NCI-H1417 treated with DMSO at 0.1 percent for 48 hours (cell line): ENCODE measurements at regions not wholly inside any gene's neighbourhood (a gene's known extent, or its start where the extent isn't known, plus 50 kb on each side); places are given as distances from the start of the nearest gene placed in this dataset.

ENCODE experiments used
- DNase-seq: peaks from one replicate; lab custom pipeline; 2025; lab: John Stamatoyannopoulos, UW

- DNase-seq = no peak
Measured at GRCh38 chr21:41671212-41671762, 95.6 kb downstream of the RIPK4 start.

DNA sequence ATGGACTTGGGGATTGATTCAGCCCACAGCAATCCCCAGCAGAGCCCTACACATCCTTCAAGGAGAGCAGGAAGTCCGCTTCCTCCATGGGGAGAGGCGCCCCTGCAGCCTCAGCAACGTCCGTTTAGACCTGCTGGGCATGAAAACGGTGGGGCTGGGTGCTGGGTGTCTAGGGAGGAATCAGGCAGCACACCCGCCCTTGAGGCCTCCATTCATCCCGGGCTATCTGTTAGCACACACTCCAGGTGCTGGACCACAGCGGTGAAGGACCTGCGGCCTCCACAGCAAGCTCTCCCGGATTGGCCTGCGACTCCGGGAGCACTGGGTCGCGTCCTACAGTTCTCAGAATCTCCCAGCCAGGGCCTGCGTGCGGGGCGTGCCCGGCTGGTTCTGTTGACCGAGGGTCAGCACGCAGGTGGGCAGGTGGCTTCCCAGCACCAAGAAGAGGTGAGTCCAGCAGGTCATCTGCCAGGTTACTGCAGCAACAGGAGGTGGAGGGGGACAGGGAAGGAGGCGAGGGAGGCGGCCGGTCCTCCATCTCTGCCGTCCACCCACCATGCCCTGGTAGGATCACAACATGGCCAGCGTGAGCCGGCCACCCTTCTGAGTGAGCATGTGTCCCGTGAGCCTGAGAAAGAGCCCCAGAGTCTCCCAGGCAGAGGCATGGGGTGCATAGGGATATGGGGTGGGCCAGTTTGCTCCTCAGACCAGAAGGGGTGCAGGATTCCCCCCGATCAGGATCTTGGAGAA lies 96.6 kb downstream of the RIPK4 start:
- DNase-seq = no peak

DNA sequence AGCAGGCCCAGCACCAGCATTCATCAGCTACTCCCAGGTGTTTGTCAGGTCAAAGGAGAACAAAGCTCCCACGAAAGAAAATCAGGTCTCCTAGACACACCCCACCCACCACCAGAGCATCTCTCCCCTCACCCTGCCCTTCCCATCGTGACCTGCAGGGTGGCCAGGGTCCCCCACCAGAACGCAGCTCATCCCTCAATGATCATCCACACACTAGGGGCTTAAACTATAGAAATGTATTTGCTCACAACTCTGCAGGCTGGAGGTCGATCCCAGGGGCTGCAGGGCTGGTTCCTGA lies 97.4 kb downstream of the RIPK4 start:
- no peak for DNase-seq

DNA sequence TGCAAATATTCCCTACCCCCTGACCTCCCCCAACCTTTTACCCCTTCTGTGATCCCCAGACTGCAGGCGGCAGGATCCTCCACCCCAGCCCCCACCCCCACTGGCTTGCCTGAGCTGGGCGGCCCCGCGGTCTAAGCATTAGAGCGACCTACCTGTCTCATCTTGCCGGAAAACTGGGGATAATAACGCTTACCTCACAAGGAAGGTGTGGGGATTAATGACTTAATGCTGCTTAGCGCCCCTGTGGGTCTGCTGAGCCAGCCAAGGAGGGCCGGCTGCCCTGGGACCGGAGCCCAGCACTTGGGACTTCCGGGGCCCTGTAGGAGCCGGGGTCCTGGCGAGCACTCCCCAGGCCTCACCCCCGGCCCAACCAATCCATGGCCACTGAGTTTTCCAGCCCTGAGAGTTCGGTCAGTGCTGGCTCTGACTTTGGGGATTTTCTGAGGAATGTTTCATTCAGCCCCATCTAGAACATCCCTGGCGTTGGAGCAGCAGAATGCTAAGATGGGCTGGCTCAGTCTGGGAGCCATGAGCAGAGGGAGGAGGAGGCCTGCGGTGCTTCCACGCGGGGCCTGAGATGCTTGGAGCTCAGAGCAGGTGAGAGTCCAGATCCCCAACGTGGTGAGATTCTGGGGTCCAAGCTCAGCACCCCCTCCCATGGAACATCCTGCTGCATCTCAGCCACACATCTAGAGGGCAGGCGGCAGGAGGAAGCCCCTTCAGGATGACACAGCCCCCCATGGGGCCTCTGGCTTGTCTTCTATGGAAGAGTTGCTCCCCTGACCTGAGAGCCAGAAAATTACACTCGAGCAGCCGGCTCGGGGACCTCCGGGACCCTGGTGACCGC lies 97.9 kb downstream of the RIPK4 start:
- no peak for DNase-seq

- DNase-seq = no peak
Measured at GRCh38 chr21:41668051-41668541, 98.8 kb downstream of the RIPK4 start.

DNA sequence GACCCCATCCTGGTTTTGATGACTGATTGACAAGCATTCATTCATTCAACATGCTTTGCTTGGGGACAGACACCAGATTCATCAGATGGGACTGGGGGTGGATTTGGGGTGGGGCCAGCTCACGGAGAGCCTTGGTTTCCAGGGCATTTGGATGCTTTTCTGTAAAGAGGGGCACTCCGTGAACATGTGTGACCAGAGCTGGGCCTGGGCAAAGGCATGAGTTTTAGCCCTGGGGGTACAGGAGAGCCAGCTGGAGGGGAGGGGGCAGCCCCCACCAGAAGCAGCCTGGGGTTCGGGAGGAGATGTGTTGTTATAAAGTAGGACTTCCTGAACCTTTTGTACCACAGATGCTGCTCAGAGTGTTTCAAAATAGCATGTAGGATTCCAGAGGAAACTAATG lies 99.7 kb downstream of the RIPK4 start:
- no peak for DNase-seq

DNA sequence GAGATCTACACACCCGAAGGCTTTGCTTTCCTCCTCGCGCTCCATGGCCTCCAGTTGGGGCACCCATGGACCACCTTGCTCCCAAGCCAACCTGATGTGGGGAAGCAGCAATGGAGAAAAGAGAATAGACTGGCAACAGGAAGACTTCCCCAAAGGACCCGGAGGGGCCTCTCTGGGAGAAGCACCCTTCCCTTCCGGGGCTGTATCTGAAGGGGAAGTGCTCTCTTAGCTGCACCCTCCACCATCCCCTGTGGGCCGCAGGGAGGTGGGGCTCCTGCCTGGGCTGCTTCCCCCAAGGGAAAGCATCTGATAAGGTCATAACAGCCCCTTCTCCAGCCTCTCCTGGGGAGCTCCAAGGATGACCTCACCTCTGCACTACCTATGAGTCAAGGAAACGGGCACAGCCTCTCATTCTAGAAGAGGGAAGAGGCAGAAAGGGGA lies 100.2 kb downstream of the RIPK4 start:
- no peak for DNase-seq

- no peak for DNase-seq
Measured at GRCh38 chr21:41665766-41666595, 100.9 kb downstream of the RIPK4 start.

- no peak for DNase-seq
Measured at GRCh38 chr21:41664881-41665765, 101.7 kb downstream of the RIPK4 start.

- DNase-seq = no peak
Measured at GRCh38 chr21:41663805-41664788, 102.8 kb downstream of the RIPK4 start.

DNA sequence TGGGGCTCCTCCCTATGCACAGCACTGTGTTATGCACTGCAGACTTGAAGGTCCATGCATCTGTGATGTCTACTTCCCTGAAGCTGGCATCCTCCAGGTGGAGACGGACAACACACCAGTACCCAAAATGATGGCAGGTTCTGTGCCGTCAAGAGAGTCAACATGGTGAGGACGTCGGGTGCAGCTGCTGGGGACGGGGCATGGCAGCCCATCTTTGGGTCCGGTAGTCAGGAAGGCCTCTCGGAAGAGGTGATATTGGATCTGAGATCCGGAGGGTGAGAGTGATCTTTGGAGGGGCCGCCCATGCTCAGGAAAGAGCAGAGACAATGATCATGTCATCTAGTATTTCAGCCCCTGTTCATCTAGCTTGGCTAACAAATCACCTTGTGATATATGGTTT lies 104.1 kb downstream of the RIPK4 start:
- no peak for DNase-seq

DNA sequence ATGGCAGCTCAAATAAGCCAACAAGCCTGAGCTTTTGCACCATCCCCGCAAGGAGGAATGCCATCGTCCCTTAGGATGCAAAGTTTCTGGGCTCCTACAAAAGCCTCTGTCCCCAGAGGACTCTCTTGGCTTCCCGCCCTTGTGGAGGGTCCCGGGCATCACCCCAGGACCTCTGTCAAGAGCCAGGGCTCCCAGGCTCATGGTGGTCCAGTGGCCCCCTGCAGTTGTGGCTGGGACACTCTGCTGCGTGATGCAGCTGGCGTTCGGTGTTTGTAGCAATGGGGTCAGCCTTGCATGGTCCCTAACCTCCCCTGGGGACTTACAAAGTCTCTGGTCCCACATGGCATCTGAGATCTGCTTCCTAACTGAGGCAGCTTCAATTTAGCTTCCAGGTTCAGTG lies 104.7 kb downstream of the RIPK4 start:
- no peak for DNase-seq

- DNase-seq = no peak
Measured at GRCh38 chr21:41660748-41661147, 106.1 kb downstream of the RIPK4 start.

- DNase-seq = no peak
Measured at GRCh38 chr21:41659791-41660560, 106.9 kb downstream of the RIPK4 start.

DNA sequence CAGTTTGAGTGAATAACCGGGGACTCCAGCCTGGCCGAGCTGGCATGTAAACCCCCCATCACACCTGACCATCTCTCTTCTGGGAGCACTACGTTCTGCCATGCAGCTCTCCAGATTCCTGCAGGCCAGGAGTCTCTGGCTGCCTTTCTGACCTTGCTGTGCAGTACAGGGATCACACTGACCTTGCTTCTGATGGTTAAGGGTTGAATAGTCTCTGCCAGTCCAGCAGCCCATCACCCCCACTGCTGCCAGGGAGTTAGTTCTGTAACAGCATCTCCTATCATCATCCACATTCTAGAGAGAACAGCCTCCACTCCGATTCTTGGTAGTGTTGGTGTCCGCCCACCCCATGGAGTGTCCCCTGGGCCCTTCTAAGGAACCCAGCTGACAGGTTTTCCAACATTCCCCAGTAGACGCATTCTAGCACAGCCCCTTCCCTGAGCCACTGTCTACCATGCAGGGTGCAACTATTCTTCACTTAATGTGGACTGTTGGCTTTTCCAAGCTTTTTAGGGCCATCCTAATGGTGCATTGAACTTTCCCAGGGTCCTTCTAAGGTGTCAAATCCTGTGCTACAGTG lies 109.8 kb downstream of the RIPK4 start:
- no peak for DNase-seq

- DNase-seq = no peak
Measured at GRCh38 chr21:41655259-41655658, 111.6 kb downstream of the RIPK4 start.

- no peak for DNase-seq
Measured at GRCh38 chr21:41653954-41654491, 112.8 kb downstream of the RIPK4 start.

- no peak for DNase-seq
Measured at GRCh38 chr21:41653243-41653953, 113.5 kb downstream of the RIPK4 start.
